PC-9 (cell line): ENCODE measurements at regions not wholly inside any gene's neighbourhood (a gene's known extent, or its start where the extent isn't known, plus 50 kb on each side); places are given as distances from the start of the nearest gene placed in this dataset.

Experiments used
- BruUV-seq: library from RNA; stranded (reverse); fragments of 400-500 nt; replicated peaks from 2 replicates; lab custom pipeline; 2021; lab: Mats Ljungman, UMichigan
- CTCF ChIA-PET: fragments of 300-600 bp; sonication (Branson Sonifier 250); formaldehyde crosslinking; loops from one replicate; lab custom pipeline; 2022; ENCODE audit warnings: antibody characterized with exemption; lab: Charles Lee
- POLR2A ChIA-PET: fragments of 300-600 bp; sonication (Branson Sonifier 250); formaldehyde crosslinking; loops from one replicate; lab custom pipeline; 2022; ENCODE audit warnings: antibody characterized with exemption; ENCODE audit not compliant: unreplicated experiment; lab: Charles Lee
- DNase-seq, 2 experiments: peaks; one replicate each; pipeline versions ENCODE4 v3.0.0 to v3.0.0-alpha.2; 2015 to 2022; ENCODE audit warnings: mixed read lengths in 1 of 2
- H2AFZ ChIP-seq: fragments of 200-600 bp; sonication (generic); 2 replicates; pipeline ENCODE4 v1.8.1; 2017; ENCODE audit warnings: antibody characterized with exemption
- H3F3A ChIP-seq: fragments of 200-600 bp; sonication (generic); 2 replicates; pipeline ENCODE4 v1.8.1; 2017; ENCODE audit warnings: antibody characterized with exemption, mild to moderate bottlenecking, low read depth; ENCODE audit not compliant: insufficient read depth
- H3K27ac ChIP-seq: fragments of 200-600 bp; sonication (generic); 2 replicates; pipeline ENCODE4 v1.6.1; 2016; ENCODE audit warnings: mixed run types
- H3K27me3 ChIP-seq: fragments of 200-600 bp; sonication (generic); 2 replicates; pipeline ENCODE4 v1.6.1; 2016; ENCODE audit warnings: low read depth, mixed run types; ENCODE audit not compliant: insufficient read depth
- H3K36me3 ChIP-seq: fragments of 200-600 bp; sonication (generic); 2 replicates; pipeline ENCODE4 v1.6.1; 2016; ENCODE audit warnings: low read depth, mixed run types
- H3K4me1 ChIP-seq: fragments of 200-600 bp; sonication (generic); replicated peaks from 2 replicates; pipeline ENCODE4 v1.6.1; 2016; ENCODE audit warnings: mixed run types; ENCODE audit not compliant: insufficient read depth
- H3K4me2 ChIP-seq: fragments of 200-600 bp; sonication (generic); 2 replicates; pipeline ENCODE4 v1.6.1; 2017; ENCODE audit warnings: mixed run types
- H3K4me3 ChIP-seq: fragments of 200-600 bp; sonication (generic); 2 replicates; pipeline ENCODE4 v1.6.1; 2016; ENCODE audit warnings: mixed run types
- H3K79me2 ChIP-seq: fragments of 200-600 bp; sonication (generic); 2 replicates; pipeline ENCODE4 v1.6.1; 2017; ENCODE audit warnings: low read depth, mixed run types
- H3K9me2 ChIP-seq: fragments of 200-600 bp; sonication (generic); 2 replicates; pipeline ENCODE4 v1.8.1; 2017; ENCODE audit warnings: mild to moderate bottlenecking; ENCODE audit not compliant: insufficient read depth
- H3K9me3 ChIP-seq: fragments of 200-600 bp; sonication (generic); 2 replicates; pipeline ENCODE4 v1.8.1; 2016; ENCODE audit warnings: low read depth; ENCODE audit not compliant: insufficient read depth
- H4K20me1 ChIP-seq: fragments of 200-600 bp; sonication (generic); 2 replicates; pipeline ENCODE4 v1.8.1; 2017; ENCODE audit not compliant: insufficient read depth
- CTCF ChIP-seq: fragments of 200-600 bp; sonication (generic); conservative IDR thresholded peaks from 2 replicates; pipeline ENCODE4 v1.6.1; 2017; ENCODE audit warnings: mixed run types, antibody characterized with exemption, mild to moderate bottlenecking, moderate library complexity
- EZH2 ChIP-seq: fragments of 200-600 bp; sonication (generic); IDR thresholded peaks from 2 replicates; pipeline ENCODE4 v1.8.0; 2017; ENCODE audit warnings: antibody characterized with exemption, low read depth
- intact Hi-C: fragments of 100-400 bp; cut with micrococcal nuclease; formaldehyde crosslinking; loops from one replicate; pipeline ENCODE4 v1.10.0; 2022; ENCODE audit not compliant: unreplicated experiment

GRCh38 chr3:78221300-78221699 lies 1181.4 kb downstream of the ROBO2 start:
- H4K20me1 ChIP-seq, result no peaks in the 10 kb centered on the region
- H3K4me1 ChIP-seq, result no peaks in the 10 kb centered on the region
- H3K36me3 ChIP-seq, result no peaks in the 10 kb centered on the region
- TF ChIP-seq EZH2 (no peak), CTCF (no peak)
- no peaks in the 10 kb centered on the region for H3K9me2 ChIP-seq
- no peak overlapping the region for H3K4me3 ChIP-seq
- no TSS peak for BruUV-seq
- ChIA-PET POLR2A (no interaction called here), CTCF (interaction anchor here (0.6 kb wide), 1 partner anchor 277 kb away, joined by 3 read pairs; no protein-coding TSS in a partner anchor)
- H3F3A ChIP-seq, result no peaks in the 10 kb centered on the region
- H3K4me2 ChIP-seq, result no peak overlapping the region
- no peak overlapping the region for H2AFZ ChIP-seq
- DNase-seq, result no peak
- no peaks in the 10 kb centered on the region for H3K27me3 ChIP-seq
- H3K27ac ChIP-seq, result no peak overlapping the region
- no peaks in the 10 kb centered on the region for H3K79me2 ChIP-seq
- intact Hi-C loops, result no loop called here
- H3K9me3 ChIP-seq, result no peaks in the 10 kb centered on the region

- Histone ChIP-seq H3K27ac (no peak overlapping the region), H3K4me2 (no peak overlapping the region), H3K27me3 (no peaks in the 10 kb centered on the region), H3K36me3 (no peaks in the 10 kb centered on the region), H3K9me2 (no peaks in the 10 kb centered on the region), H3K4me1 (no peaks in the 10 kb centered on the region), H3K79me2 (no peaks in the 10 kb centered on the region), H3K9me3 (no peaks in the 10 kb centered on the region), H3F3A (no peaks in the 10 kb centered on the region), H4K20me1 (no peaks in the 10 kb centered on the region), H2AFZ (no peak overlapping the region), H3K4me3 (no peak overlapping the region)
- no TSS peak for BruUV-seq
- intact Hi-C loops, result no loop called here
- POLR2A ChIA-PET, result no interaction called here
- no peak for DNase-seq
- TF ChIP-seq EZH2, result no peak
- no peak for TF ChIP-seq CTCF
- CTCF ChIA-PET, result interaction anchor here (0.7 kb wide), 1 partner anchor 424 kb away, joined by 7 read pairs; no protein-coding TSS in a partner anchor
Measured at GRCh38 chr3:78221796-78222195, 1181.9 kb downstream of the ROBO2 start.

- Histone ChIP-seq H3K4me3 (no peak overlapping the region), H3K9me2 (no peaks in the 10 kb centered on the region), H3K27me3 (no peaks in the 10 kb centered on the region), H3K79me2 (no peaks in the 10 kb centered on the region), H4K20me1 (no peaks in the 10 kb centered on the region), H3F3A (no peaks in the 10 kb centered on the region), H2AFZ (no peak overlapping the region), H3K9me3 (no peaks in the 10 kb centered on the region), H3K4me1 (no peaks in the 10 kb centered on the region), H3K36me3 (no peaks in the 10 kb centered on the region), H3K27ac (no peak overlapping the region), H3K4me2 (no peak overlapping the region)
- DNase-seq, result no peak
- no TSS peak for BruUV-seq
- TF ChIP-seq EZH2 (no peak), CTCF (no peak)
- POLR2A ChIA-PET, result no interaction called here
- CTCF ChIA-PET, result no interaction called here
- intact Hi-C loops, result no loop called here
Measured at GRCh38 chr3:78235841-78236240, 1195.9 kb downstream of the ROBO2 start.
